Esophagus muscularis mucosa (tissue), 3 donors: ENCODE measurements at regions not wholly inside any gene's neighbourhood (a gene's known extent, or its start where the extent isn't known, plus 50 kb on each side); places are given as distances from the start of the nearest gene placed in this dataset.

Source experiments
- CTCF ChIP-seq, 3 experiments: fragments of 200-600 bp in 2 of 3; fragments of 450-650 bp in 1 of 3; sonication (generic) in 2 of 3; IDR thresholded peaks; one replicate each; pipeline ENCODE4 v1.5.1; 2017 to 2019; ENCODE audit warnings: antibody characterized with exemption in 3 of 3, mild to moderate bottlenecking in 2 of 3, moderate library complexity in 1 of 3
- POLR2A ChIP-seq: fragments of 450-650 bp; IDR thresholded peaks from one replicate; pipeline ENCODE4 v1.6.1; 2017; ENCODE audit warnings: antibody characterized with exemption, moderate library complexity, mild to moderate bottlenecking, low read depth

GRCh38 chr4:4950561-4951290 is 68.5 kb downstream of the CYTL1 start:
- TF ChIP-seq POLR2A (no peak), CTCF (IDR thresholded peaks at IDR 0.05) (no peak)
